8988T (cell line): ENCODE measurements at regions not wholly inside any gene's neighbourhood (a gene's known extent, or its start where the extent isn't known, plus 50 kb on each side); places are given as distances from the start of the nearest gene placed in this dataset.

ENCODE experiments used
- DNase-seq: peaks from one replicate; pipeline ENCODE4 v3.0.0; 2011

- no peak for DNase-seq
Measured at GRCh38 chr18:45274026-45274425, 341.2 kb upstream of the SLC14A2 start.

GRCh38 chr18:45275367-45276113, 339.7 kb upstream of the SLC14A2 start:
- no peak for DNase-seq

- no peak for DNase-seq
Measured at GRCh38 chr18:45276878-45277277, 338.4 kb upstream of the SLC14A2 start.

- DNase-seq = no peak
Measured at GRCh38 chr18:45277908-45278307, 337.4 kb upstream of the SLC14A2 start.

GRCh38 chr18:45280481-45281276, 334.6 kb upstream of the SLC14A2 start:
- DNase-seq = no peak

GRCh38 chr18:45282101-45282812, 333.0 kb upstream of the SLC14A2 start:
- no peak for DNase-seq

- DNase-seq = no peak
Measured at GRCh38 chr18:45284174-45284573, 331.1 kb upstream of the SLC14A2 start.

- no peak for DNase-seq
Measured at GRCh38 chr18:45284851-45285250, 330.4 kb upstream of the SLC14A2 start.

GRCh38 chr18:45285251-45285650, 330.0 kb upstream of the SLC14A2 start:
- no peak for DNase-seq

GRCh38 chr18:45286431-45286830, 328.8 kb upstream of the SLC14A2 start:
- no peak for DNase-seq

GRCh38 chr18:45287531-45287930, 327.7 kb upstream of the SLC14A2 start:
- DNase-seq = no peak

GRCh38 chr18:45290364-45290763, 324.9 kb upstream of the SLC14A2 start:
- DNase-seq = no peak

GRCh38 chr18:45291621-45292615, 323.4 kb upstream of the SLC14A2 start:
- DNase-seq = no peak

- no peak for DNase-seq
Measured at GRCh38 chr18:45295388-45295787, 319.9 kb upstream of the SLC14A2 start.

GRCh38 chr18:45298986-45299385, 316.3 kb upstream of the SLC14A2 start:
- no peak for DNase-seq

GRCh38 chr18:45303026-45303425, 312.2 kb upstream of the SLC14A2 start:
- no peak for DNase-seq

GRCh38 chr18:45304558-45304957, 310.7 kb upstream of the SLC14A2 start:
- no peak for DNase-seq

- DNase-seq = no peak
Measured at GRCh38 chr18:45312555-45313126, 302.6 kb upstream of the SLC14A2 start.

GRCh38 chr18:45316127-45316526, 299.1 kb upstream of the SLC14A2 start:
- DNase-seq = no peak

- no peak for DNase-seq
Measured at GRCh38 chr18:45317948-45318640, 297.2 kb upstream of the SLC14A2 start.

- no peak for DNase-seq
Measured at GRCh38 chr18:45320724-45321123, 294.6 kb upstream of the SLC14A2 start.
